ENCODE measurements at regions not wholly inside any gene's neighbourhood (a gene's known extent, or its start where the extent isn't known, plus 50 kb on each side); places are given as distances from the start of the nearest gene placed in this dataset.

GRCh38 chr12:118709946-118710345 is 271.4 kb upstream of the SRRM4 start:
- no peak for DNase-seq

- no peak for DNase-seq
Measured at GRCh38 chr12:118711185-118711584, 270.2 kb upstream of the SRRM4 start.

GRCh38 chr12:118714051-118714460 is 267.3 kb upstream of the SRRM4 start:
- DNase-seq, result no peak

DNA sequence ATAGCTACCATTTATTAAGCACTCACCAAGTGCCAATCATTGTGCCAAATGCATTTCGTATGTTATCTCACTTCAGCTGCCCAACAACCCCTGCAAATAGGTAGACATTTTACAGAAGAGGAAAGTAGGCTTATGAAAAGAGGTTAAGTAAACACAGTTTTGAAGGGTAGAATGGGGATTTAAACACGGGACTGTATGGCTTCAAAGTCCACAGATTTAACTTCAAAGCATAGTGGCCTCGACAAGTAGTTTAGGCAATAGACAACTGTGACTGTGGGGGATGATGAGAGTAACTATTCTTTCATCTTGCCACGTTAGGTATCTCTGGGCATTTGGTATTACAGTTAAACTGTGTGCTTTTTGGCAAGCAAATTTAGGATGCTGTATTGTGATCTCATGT is 266.8 kb upstream of the SRRM4 start:
- no peak for DNase-seq

DNA sequence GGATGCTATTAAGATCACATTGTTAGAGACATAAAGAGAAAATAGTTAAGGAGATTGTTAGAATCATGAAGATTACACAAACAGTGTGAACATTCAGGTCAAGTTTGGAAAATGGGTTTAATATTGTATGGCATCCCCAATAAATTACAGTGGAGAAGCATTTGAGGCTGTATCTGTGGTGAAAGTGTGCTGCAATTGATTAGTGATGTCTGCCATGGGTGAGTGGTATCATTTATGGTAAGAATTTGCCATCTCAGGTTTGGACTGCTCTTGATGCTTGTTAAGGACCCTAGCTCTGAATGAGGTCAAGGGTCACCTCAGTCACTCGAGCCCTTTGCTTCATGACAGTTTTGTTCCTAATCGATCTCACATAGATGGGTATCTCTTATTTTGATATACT is 265.7 kb upstream of the SRRM4 start:
- no peak for DNase-seq

GRCh38 chr12:118727196-118727978 is 254.0 kb upstream of the SRRM4 start:
- no peak for DNase-seq

DNA sequence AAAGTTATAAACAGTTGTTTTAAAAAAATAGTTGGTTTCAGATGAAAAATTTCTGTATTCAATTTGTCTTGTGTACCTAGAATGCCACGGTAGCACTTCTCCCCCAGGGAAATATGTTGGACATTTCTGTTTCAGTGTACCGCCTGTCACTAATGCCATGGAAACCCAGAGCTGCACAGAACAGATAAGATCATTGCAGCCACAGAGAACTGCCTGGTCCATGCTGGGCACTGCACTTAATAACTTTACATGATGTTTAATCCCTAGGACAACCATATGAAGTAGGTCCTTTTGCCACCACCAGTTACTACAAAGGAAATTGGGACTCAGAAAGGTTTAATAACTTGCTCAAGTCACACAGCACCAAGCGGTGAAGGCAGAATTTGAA is 253.4 kb upstream of the SRRM4 start:
- DNase-seq, result no peak

GRCh38 chr12:118734266-118734665 is 247.1 kb upstream of the SRRM4 start:
- DNase-seq, result no peak

DNA sequence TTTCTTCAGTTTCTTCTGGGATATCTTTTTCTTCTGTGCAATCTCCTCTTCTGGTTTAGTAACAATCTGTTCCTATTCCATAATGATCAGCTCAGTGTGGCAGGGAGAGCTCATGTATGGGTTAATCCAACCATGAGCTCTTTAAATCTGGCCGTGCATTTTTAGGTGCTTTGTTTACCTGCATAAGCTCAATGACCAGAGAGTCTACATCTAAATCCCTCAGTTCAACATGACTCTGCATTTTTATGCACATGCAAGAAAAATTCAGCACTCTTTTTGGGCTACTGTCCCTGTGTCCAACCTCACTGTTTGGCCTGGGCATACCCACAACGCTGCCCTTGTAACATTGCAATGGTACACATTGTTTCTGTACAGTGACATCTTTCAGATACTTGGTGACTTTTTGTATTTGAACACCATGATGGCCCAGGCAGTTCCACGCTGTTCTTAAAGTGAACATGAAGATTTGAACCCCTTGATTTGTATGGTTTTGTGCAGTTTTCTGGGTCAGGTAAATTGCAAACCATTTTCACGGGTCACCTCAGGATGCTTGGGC is 243.3 kb upstream of the SRRM4 start:
- no peak for DNase-seq

- DNase-seq, result no peak
Measured at GRCh38 chr12:118741194-118741593, 240.1 kb upstream of the SRRM4 start.

- DNase-seq, result no peak
Measured at GRCh38 chr12:118742431-118742830, 238.9 kb upstream of the SRRM4 start.

- no peak for DNase-seq
Measured at GRCh38 chr12:118743896-118744700, 237.2 kb upstream of the SRRM4 start.

DNA sequence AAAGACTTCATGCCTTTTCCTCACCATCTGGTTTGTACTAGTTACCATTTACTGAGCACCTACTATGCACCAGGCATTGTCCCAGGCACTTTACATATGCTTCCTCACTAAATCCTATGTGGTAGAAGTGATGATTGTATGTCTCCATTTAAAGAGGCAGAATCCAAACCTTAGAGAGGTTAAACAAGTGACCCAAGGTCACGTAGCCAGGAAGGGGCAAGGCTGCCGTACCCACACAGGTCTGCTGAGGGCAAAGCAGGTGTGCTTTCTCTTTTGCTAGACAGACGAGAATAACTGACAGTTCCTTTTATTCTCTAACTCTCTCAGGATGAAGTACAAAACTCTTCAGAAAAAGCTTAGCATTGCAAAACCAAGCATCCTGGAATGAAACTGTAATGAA is 235.2 kb upstream of the SRRM4 start:
- DNase-seq, result no peak

GRCh38 chr12:118746960-118747359 is 234.4 kb upstream of the SRRM4 start:
- no peak for DNase-seq

DNA sequence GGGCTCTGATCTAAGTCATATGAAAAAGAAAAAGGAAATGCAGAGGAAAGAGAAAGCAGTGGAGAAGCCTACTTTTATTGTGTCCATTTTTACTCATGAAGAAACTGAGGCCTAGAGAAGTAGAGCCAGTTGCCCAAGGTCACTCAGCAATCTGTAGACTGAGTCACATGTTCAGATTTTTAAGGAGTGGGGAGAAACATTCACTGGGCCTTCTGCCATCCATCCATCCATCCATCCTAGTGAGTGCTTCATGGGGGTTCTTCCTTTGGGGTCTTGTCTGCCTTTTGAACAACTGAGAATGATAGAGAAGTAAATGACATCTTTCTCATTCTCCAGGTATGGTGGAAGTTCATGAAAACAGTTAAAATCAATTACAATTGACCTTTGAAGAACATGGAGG is 233.6 kb upstream of the SRRM4 start:
- DNase-seq, result no peak

DNA sequence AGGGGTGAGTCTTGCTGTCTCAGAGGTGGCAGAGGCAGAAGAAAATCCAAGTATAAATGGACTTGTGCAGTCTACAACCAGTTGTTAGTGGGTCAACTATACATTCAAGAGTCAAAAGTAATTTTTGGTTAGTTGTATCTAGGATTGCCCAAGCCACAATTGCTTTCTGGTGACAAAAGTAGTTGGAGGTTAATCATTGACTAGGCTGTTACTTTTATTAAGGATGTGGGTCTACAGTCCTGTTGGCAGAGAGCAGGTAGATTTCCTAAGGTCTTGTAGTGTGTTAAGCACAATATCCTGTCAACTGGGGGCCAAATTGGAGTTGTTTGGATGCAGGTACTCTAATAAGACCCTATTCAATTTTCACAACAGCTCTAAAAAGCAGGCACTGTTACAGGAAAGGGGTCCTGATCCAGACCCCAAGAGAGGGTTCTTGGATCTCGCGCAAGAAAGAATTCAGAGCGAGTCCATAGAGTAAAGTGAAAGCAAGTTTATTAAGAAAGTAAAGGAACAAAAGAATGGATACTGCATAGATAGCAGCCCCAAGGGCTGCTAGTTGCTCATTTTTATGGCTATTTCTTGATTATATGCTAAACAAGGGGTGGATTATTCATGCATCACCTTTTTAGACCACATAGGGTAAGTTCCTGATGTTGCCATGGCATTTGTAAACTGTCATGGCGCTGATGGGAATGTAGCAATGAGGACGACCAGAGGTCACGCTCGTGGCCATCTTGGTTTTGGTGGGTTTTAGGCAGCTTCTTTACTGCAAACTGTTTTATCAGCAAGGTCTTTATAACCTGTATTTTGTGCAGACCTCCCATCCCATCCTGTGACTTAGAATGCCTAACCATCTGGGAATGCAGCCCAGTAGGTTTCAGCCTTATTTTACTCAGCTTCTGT is 232.6 kb upstream of the SRRM4 start:
- no peak for DNase-seq

GRCh38 chr12:118749646-118750045 is 231.7 kb upstream of the SRRM4 start:
- no peak for DNase-seq

- DNase-seq, result no peak
Measured at GRCh38 chr12:118750666-118751065, 230.7 kb upstream of the SRRM4 start.

DNA sequence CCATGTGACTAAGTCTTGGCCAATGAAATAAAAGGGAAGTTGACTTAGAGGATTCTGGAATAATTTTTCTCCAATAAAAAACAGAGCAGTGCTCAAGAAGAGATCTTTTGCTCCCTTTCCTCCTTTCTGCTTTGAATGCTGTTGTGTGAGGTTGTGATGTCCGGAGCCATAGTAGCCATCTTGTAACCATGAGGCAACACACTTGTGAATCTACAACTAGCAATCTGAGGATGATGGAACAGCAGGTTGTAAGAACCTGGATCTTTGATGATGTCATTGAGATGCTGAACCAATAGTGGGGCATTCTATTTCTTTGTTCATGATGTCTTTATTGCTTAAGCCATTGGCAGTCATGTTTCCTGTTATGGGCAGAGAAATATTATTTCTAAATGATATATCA is 230.0 kb upstream of the SRRM4 start:
- no peak for DNase-seq

DNA sequence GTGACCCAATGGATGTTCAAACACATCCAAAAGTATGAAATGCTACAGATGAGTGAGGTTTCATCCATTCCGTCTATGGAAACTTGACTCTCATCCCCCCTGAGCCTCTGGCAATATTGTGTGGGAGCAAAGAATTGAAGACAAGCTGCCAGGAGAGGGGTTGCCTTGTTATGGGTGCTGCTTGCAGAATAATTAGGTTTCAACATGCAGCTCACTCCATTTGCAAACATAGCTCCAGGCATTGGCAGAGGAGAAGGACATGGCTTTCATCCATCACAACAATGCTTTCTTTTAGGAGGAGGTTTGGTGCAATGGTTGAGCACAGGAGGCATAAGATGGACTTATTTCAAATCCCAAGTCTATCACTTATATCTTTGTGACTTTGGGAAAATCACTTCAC is 220.7 kb upstream of the SRRM4 start:
- DNase-seq, result no peak

- DNase-seq, result no peak
Measured at GRCh38 chr12:118763234-118763633, 218.1 kb upstream of the SRRM4 start.

DNA sequence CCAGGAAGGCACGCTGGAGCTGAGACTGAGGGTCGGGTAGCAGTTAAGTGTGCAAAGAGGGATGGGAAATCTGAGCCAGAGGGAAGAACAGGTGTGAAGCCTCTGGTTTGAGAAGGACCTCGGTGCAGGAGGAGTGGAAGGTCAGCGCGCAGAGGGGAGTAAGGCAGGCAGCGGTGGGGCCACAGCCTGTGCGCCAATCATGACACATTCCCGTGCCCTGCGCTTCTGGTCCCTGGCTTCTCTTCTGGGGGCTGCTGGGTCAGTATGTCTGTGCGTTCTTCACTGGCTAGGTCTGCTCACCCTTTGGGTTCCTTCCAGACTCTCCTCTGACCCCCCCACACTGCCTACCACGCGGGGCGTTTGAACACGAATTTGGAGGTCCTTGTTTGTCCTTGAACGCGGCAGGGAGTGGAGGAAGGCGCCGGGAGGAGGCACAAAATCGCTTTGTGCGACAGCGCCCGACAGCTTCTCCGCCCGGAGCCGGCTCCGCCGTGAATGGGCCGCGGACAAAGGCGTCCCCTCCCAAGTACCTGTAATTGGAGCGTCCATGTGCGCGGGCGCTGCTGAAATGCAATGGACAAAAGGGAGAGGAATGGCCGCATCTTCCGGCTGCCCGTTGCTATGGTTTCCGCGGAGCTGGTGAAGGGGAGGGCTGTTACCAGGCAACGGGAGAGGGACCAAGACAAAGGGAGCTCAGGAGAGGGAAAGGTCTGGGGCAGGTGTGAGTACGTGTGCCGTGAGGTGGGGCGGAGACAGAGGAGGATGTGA is 207.2 kb upstream of the SRRM4 start:
- no peak for DNase-seq

Measured in kidney glomerular epithelial cell (primary cell).